ENCODE measurements at regions not wholly inside any gene's neighbourhood (a gene's known extent, or its start where the extent isn't known, plus 50 kb on each side); places are given as distances from the start of the nearest gene placed in this dataset.

GRCh38 chr10:44857363-44858016 lies 53.6 kb upstream of the TMEM72 start:
- in situ Hi-C loops (cut with MboI), result no loop called here
- peaks cover 3% of the 10 kb centered on the region for H4K20me1 ChIP-seq (replicated peaks; ENCODE audit: control insufficient read depth, insufficient read depth, low read length)
- peak; percentile 91 for FAIRE-seq
- WGBS (ENCODE audit: insufficient coverage, low coverage, missing lambda C conversion rate), result 4% methylated on average over 9 of the region's 9 CpGs
- no peak overlapping the region for H3K27ac ChIP-seq (ENCODE audit: extremely low read depth, low read depth, low read length)
- ChIA-PET POLR2A (no interaction called here), CTCF (ENCODE audit: low intra/inter-chr PET ratio) (interaction anchor here (0.9 kb wide), 1 partner anchor 1186 kb away, joined by 4 read pairs; no protein-coding TSS in a partner anchor)
- no TSS peak for BruUV-seq (replicated peaks)
- peak; percentile 68 to 88 (median 84) for DNase-seq (ENCODE audit: extremely low read depth in 1 of 4, low spot score in 3 of 4)
- no peaks in the 10 kb centered on the region for H3K9me1 ChIP-seq (ENCODE audit: control insufficient read depth, insufficient read depth, low read length)
- H3K79me2 ChIP-seq (ENCODE audit: control insufficient read depth, insufficient read depth, low read length), result no peaks in the 10 kb centered on the region
- no peak overlapping the region for H3K9ac ChIP-seq (ENCODE audit: insufficient read depth in 1 of 2, low read depth in 2 of 2, low read length in 2 of 2)
- intact Hi-C loops (cut with micrococcal nuclease), result loop anchor here (5.0 kb wide), 1 partner anchor 470 kb away; the partner anchor contains the start of gene CXCL12
- H2AFZ ChIP-seq (ENCODE audit: low read depth, low read length), result no peak overlapping the region
- peak; percentile 92 for ATAC-seq
- H3K9me3 ChIP-seq (replicated peaks; ENCODE audit: control insufficient read depth, insufficient read depth, low read depth, low read length), result no peaks in the 10 kb centered on the region
- no peaks in the 10 kb centered on the region for H3K4me1 ChIP-seq (replicated peaks in 1 of 2; ENCODE audit: control insufficient read depth in 2 of 2, insufficient read depth in 2 of 2, low read length in 2 of 2)
- no peak overlapping the region for H3K4me2 ChIP-seq (ENCODE audit: insufficient read depth, low read length)
- no peaks in the 10 kb centered on the region for H3K36me3 ChIP-seq (ENCODE audit: control insufficient read depth, insufficient read depth, low read length)
- H3K27me3 ChIP-seq (ENCODE audit: control insufficient read depth in 2 of 2, insufficient read depth in 2 of 2, low read length in 2 of 2), result peaks cover 0 to 14% of the 10 kb centered on the region in 2 experiments; a peak in 3 of 5 replicates
- no peak overlapping the region for H3K4me3 ChIP-seq
- no peak for TF ChIP-seq ZBTB33 (CRISPR knock-in tag; IDR thresholded peaks at IDR 0.05)
- no peak for TF ChIP-seq TEAD2 (tag; IDR thresholded peaks at IDR 0.05)
- TF ChIP-seq ARID3A (IDR thresholded peaks at IDR 0.05; ENCODE audit: borderline replicate concordance, low read depth, low read length), result no peak
- no peak for TF ChIP-seq XRCC4 (IDR thresholded peaks at IDR 0.05; ENCODE audit: extremely low read depth, insufficient read depth, insufficient read length)
- no peak for TF ChIP-seq ZNF143 (CRISPR knock-in tag; IDR thresholded peaks at IDR 0.05)
- TF ChIP-seq HLTF (IDR thresholded peaks at IDR 0.05), result no peak
- TF ChIP-seq SIX5 (IDR thresholded peaks at IDR 0.05; ENCODE audit: borderline replicate concordance in 1 of 2, insufficient read depth in 1 of 2, low read depth in 1 of 2, low read length in 2 of 2), result no peak
- no peak for TF ChIP-seq ETV5 (CRISPR knock-in tag; IDR thresholded peaks at IDR 0.05; ENCODE audit: low read depth)
- 0 out of 2 replicates have a peak, but pooled peaks have one; percentile 49 for TF ChIP-seq XRCC5 (IDR thresholded peaks at IDR 0.05; ENCODE audit: low read depth, low read length)
- TF ChIP-seq RAD21 (CRISPR knock-in tag; conservative IDR thresholded peaks at IDR 0.05 in 1 of 2, IDR thresholded peaks at IDR 0.05 in 1 of 2), result peak; percentile 72 to 86
- TF ChIP-seq THRA (IDR thresholded peaks at IDR 0.05), result no peak
- no peak for TF ChIP-seq NR1H2 (CRISPR knock-in tag; IDR thresholded peaks at IDR 0.05)
- TF ChIP-seq GATA2 (CRISPR knock-in tag; IDR thresholded peaks at IDR 0.05), result no peak
- TF ChIP-seq ZFP36 (IDR thresholded peaks at IDR 0.05; ENCODE audit: low read depth, low read length, partially characterized antibody), result no peak
- TF ChIP-seq NFYB (IDR thresholded peaks at IDR 0.05; ENCODE audit: extremely low read depth, insufficient read length), result no peak
- no peak for TF ChIP-seq ZNF311 (CRISPR knock-in tag; IDR thresholded peaks at IDR 0.05)
- no peak for TF ChIP-seq KDM5B (IDR thresholded peaks at IDR 0.05; ENCODE audit: insufficient replicate concordance, low read depth, low read length)

Measured in K562 (cell line).